Neural cell (in vitro differentiated cells): ENCODE measurements at regions not wholly inside any gene's neighbourhood (a gene's known extent, or its start where the extent isn't known, plus 50 kb on each side); places are given as distances from the start of the nearest gene placed in this dataset.

Experiments
- H2AFZ ChIP-seq: fragments of 200-600, 300-800 bp; sonication (generic), shearing (Covaris generic); 2 replicates; pipeline ENCODE4 v1.6.0; 2014; ENCODE audit warnings: low read depth, mild to moderate bottlenecking, antibody characterized with exemption, low read length, moderate library complexity
- H3F3A ChIP-seq: fragments of 200-600 bp; shearing (Covaris generic); 2 replicates; pipeline ENCODE4 v1.6.1; 2016; ENCODE audit warnings: mild to moderate bottlenecking, moderate library complexity, mixed read lengths, antibody characterized with exemption, low read length; ENCODE audit not compliant: insufficient read depth, poor library complexity, severe bottlenecking
- H3K27ac ChIP-seq: fragments of 200-600, 300-800 bp; sonication (generic), shearing (Covaris generic); 2 replicates; pipeline ENCODE4 v1.5.1; 2014; ENCODE audit warnings: mild to moderate bottlenecking, low read length, moderate library complexity
- H3K27me3 ChIP-seq: fragments of 300-800, 200-600 bp; sonication (generic), shearing (Covaris generic); 2 replicates; pipeline ENCODE4 v1.6.0; 2014; ENCODE audit warnings: mild to moderate bottlenecking, low read depth, low read length, moderate library complexity; ENCODE audit not compliant: insufficient read depth
- H3K36me3 ChIP-seq: fragments of 300-800, 200-600 bp; sonication (generic), shearing (Covaris generic); 2 replicates; pipeline ENCODE4 v1.5.1; 2014; ENCODE audit warnings: mild to moderate bottlenecking, antibody characterized with exemption, low read length, moderate library complexity; ENCODE audit not compliant: insufficient read depth
- H3K4me2 ChIP-seq: fragments of 300-800, 200-600 bp; sonication (generic), shearing (Covaris generic); 2 replicates; pipeline ENCODE4 v1.6.0; 2014; ENCODE audit warnings: mild to moderate bottlenecking, low read length
- H3K4me3 ChIP-seq: fragments of 300-800, 200-600 bp; sonication (generic), shearing (Covaris generic); 2 replicates; pipeline ENCODE4 v1.5.1; 2014; ENCODE audit warnings: mild to moderate bottlenecking, low read length, moderate library complexity
- H3K79me2 ChIP-seq: fragments of 200-600 bp; shearing (Covaris generic); replicated peaks from 2 replicates; pipeline ENCODE4 v1.6.0; 2014; ENCODE audit warnings: mild to moderate bottlenecking, low read length, moderate library complexity; ENCODE audit not compliant: insufficient read depth
- H3K9ac ChIP-seq: fragments of 300-800, 200-600 bp; sonication (generic), shearing (Covaris generic); 2 replicates; pipeline ENCODE4 v1.6.1; 2016; ENCODE audit warnings: mild to moderate bottlenecking, low read length, mixed read lengths
- H3K9me2 ChIP-seq: fragments of 200-600 bp; shearing (Covaris generic); 2 replicates; pipeline ENCODE4 v1.6.1; 2016; ENCODE audit warnings: mild to moderate bottlenecking, low read length, mixed read lengths; ENCODE audit not compliant: insufficient read depth
- H3K9me3 ChIP-seq: fragments of 200-600, 300-800 bp; sonication (generic), shearing (Covaris generic); 2 replicates; pipeline ENCODE4 v1.6.1; 2016; ENCODE audit warnings: mild to moderate bottlenecking, mixed run types, low read length, moderate library complexity, mixed read lengths
- H4K20me1 ChIP-seq: fragments of 200-600 bp; shearing (Covaris generic); 2 replicates; pipeline ENCODE4 v1.6.1; 2016; ENCODE audit warnings: mild to moderate bottlenecking, mixed run types; ENCODE audit not compliant: insufficient read depth
- CTCF ChIP-seq: fragments of 450-650 bp; IDR thresholded peaks from 2 replicates; pipeline ENCODE4 v1.5.1; 2014; ENCODE audit warnings: antibody characterized with exemption, mild to moderate bottlenecking, moderate library complexity; ENCODE audit not compliant: poor library complexity, severe bottlenecking
- EP300 ChIP-seq: fragments of 450-650 bp; conservative IDR thresholded peaks from 2 replicates; pipeline ENCODE4 v1.6.1; 2014; ENCODE audit warnings: antibody characterized with exemption, mild to moderate bottlenecking, moderate library complexity; ENCODE audit not compliant: poor library complexity, severe bottlenecking
- EZH2 ChIP-seq: fragments of 200-600, 300-800 bp; shearing (Covaris generic), sonication (generic); IDR thresholded peaks from 2 replicates; pipeline ENCODE4 v1.6.1; 2014; ENCODE audit warnings: antibody characterized with exemption, low read length, borderline replicate concordance, mild to moderate bottlenecking; ENCODE audit not compliant: insufficient read depth, poor library complexity, severe bottlenecking
- MXI1 ChIP-seq: fragments of 450-650 bp; conservative IDR thresholded peaks from 2 replicates; pipeline ENCODE4 v1.6.1; 2014; ENCODE audit warnings: antibody characterized with exemption, mild to moderate bottlenecking; ENCODE audit not compliant: poor library complexity, severe bottlenecking
- POLR2AphosphoS5 ChIP-seq: IDR thresholded peaks from 2 replicates; pipeline ENCODE4 v1.6.1; 2012
- RAD21 ChIP-seq: fragments of 450-650 bp; conservative IDR thresholded peaks from 2 replicates; pipeline ENCODE4 v1.6.1; 2014; ENCODE audit warnings: antibody characterized with exemption, mild to moderate bottlenecking, moderate library complexity
- SMC3 ChIP-seq: fragments of 450-650 bp; conservative IDR thresholded peaks from 2 replicates; pipeline ENCODE4 v1.6.1; 2014; ENCODE audit warnings: antibody characterized with exemption, mild to moderate bottlenecking, moderate library complexity; ENCODE audit not compliant: poor library complexity
- TAF1 ChIP-seq: IDR thresholded peaks from 2 replicates; pipeline ENCODE4 v1.6.1; 2012; ENCODE audit warnings: low read depth
- TF ChIP-seq, protein P1 (sequence below): IDR thresholded peaks from 2 replicates; pipeline ENCODE4 v1.6.1; 2012; ENCODE audit warnings: borderline replicate concordance

DNA sequence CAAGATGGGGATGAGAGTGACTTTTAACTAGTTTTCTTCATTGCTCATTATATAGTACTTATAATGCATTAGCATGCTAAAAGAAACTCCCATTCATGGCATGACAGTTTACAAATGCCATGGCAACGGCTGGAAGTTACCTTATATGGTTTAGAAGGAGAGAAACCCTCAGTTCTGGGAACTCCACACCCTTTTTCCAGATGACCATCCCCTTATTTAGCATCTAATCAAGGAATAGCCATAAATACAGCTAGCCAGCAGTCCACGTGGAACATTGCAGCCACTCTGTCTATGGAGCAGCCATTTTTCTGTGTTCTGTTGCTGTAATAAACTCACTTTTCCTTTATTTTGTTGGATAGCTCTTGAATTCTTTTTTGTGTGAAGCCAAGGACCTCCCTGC is 1137.8 kb downstream of the CDH18 start:
- no peak overlapping the region for H2AFZ ChIP-seq

GRCh38 chr5:18872978-18873377 is 1115.0 kb downstream of the CDH18 start:
- H3K36me3 ChIP-seq, result no peaks in the 10 kb centered on the region
- no peaks in the 10 kb centered on the region for H3K9me3 ChIP-seq
- no peaks in the 10 kb centered on the region for H3K79me2 ChIP-seq
- H3K27me3 ChIP-seq, result no peaks in the 10 kb centered on the region
- H3K4me2 ChIP-seq, result no peak overlapping the region
- no peak overlapping the region for H3K27ac ChIP-seq
- H3K9ac ChIP-seq, result no peak overlapping the region
- no peak overlapping the region for H2AFZ ChIP-seq
- no peaks in the 10 kb centered on the region for H4K20me1 ChIP-seq
- TF ChIP-seq POLR2AphosphoS5 (no peak), EP300 (no peak), RAD21 (no peak), SMC3 (no peak), EZH2 (no peak), CTCF (no peak), MXI1 (no peak), TAF1 (no peak)
- TF ChIP-seq, protein P1, sequence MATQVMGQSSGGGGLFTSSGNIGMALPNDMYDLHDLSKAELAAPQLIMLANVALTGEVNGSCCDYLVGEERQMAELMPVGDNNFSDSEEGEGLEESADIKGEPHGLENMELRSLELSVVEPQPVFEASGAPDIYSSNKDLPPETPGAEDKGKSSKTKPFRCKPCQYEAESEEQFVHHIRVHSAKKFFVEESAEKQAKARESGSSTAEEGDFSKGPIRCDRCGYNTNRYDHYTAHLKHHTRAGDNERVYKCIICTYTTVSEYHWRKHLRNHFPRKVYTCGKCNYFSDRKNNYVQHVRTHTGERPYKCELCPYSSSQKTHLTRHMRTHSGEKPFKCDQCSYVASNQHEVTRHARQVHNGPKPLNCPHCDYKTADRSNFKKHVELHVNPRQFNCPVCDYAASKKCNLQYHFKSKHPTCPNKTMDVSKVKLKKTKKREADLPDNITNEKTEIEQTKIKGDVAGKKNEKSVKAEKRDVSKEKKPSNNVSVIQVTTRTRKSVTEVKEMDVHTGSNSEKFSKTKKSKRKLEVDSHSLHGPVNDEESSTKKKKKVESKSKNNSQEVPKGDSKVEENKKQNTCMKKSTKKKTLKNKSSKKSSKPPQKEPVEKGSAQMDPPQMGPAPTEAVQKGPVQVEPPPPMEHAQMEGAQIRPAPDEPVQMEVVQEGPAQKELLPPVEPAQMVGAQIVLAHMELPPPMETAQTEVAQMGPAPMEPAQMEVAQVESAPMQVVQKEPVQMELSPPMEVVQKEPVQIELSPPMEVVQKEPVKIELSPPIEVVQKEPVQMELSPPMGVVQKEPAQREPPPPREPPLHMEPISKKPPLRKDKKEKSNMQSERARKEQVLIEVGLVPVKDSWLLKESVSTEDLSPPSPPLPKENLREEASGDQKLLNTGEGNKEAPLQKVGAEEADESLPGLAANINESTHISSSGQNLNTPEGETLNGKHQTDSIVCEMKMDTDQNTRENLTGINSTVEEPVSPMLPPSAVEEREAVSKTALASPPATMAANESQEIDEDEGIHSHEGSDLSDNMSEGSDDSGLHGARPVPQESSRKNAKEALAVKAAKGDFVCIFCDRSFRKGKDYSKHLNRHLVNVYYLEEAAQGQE, result no peak
- no peaks in the 10 kb centered on the region for H3K9me2 ChIP-seq
- H3F3A ChIP-seq, result no peaks in the 10 kb centered on the region
- no peak overlapping the region for H3K4me3 ChIP-seq

More for the DNA sequence above, 1137.8 kb downstream of the CDH18 start:
- H3K27me3 ChIP-seq, result no peaks in the 10 kb centered on the region
- H3K9ac ChIP-seq, result no peak overlapping the region
- TF ChIP-seq CTCF, result no peak
- no peak for TF ChIP-seq EZH2
- H3K36me3 ChIP-seq, result no peaks in the 10 kb centered on the region
- H4K20me1 ChIP-seq, result no peaks in the 10 kb centered on the region
- no peak overlapping the region for H3K4me2 ChIP-seq
- no peaks in the 10 kb centered on the region for H3K9me3 ChIP-seq
- H3K27ac ChIP-seq, result no peak overlapping the region
- no peaks in the 10 kb centered on the region for H3K9me2 ChIP-seq
- no peaks in the 10 kb centered on the region for H3F3A ChIP-seq
- H3K79me2 ChIP-seq, result no peaks in the 10 kb centered on the region
- no peak overlapping the region for H3K4me3 ChIP-seq
